H9 (cell line): ENCODE measurements at regions not wholly inside any gene's neighbourhood (a gene's known extent, or its start where the extent isn't known, plus 50 kb on each side); places are given as distances from the start of the nearest gene placed in this dataset.

Source experiments
- DNase-seq: peaks from one replicate; pipeline ENCODE4 v3.0.0-alpha.2; 2017
- H2AFZ ChIP-seq: one replicate; pipeline ENCODE4 v1.6.1; 2013; ENCODE audit warnings: mild to moderate bottlenecking, low read length, control low read depth, moderate library complexity
- H2AK5ac ChIP-seq: 2 replicates; pipeline ENCODE4 v1.6.1; 2013; ENCODE audit warnings: low read length, control low read depth, mixed read lengths; ENCODE audit not compliant: insufficient read length
- H2BK120ac ChIP-seq: one replicate; pipeline ENCODE4 v1.6.1; 2013; ENCODE audit warnings: low read depth, mild to moderate bottlenecking, low read length, control low read depth, inconsistent platforms; ENCODE audit not compliant: poor library complexity, severe bottlenecking
- H2BK12ac ChIP-seq: 2 replicates; pipeline ENCODE4 v1.6.1; 2013; ENCODE audit warnings: low read length, control low read depth, mixed read lengths, low read depth; ENCODE audit not compliant: insufficient read length
- H2BK15ac ChIP-seq: 2 replicates; pipeline ENCODE4 v1.6.1; 2013; ENCODE audit warnings: low read depth, low read length, control low read depth
- H2BK20ac ChIP-seq: one replicate; pipeline ENCODE4 v1.6.1; 2013; ENCODE audit warnings: low read depth, mild to moderate bottlenecking, low read length, control low read depth, inconsistent platforms; ENCODE audit not compliant: poor library complexity, severe bottlenecking
- H2BK5ac ChIP-seq: 2 replicates; pipeline ENCODE4 v1.6.1; 2013; ENCODE audit warnings: low read length, control low read depth, mixed read lengths; ENCODE audit not compliant: insufficient read length
- H3K14ac ChIP-seq: 2 replicates; pipeline ENCODE4 v1.6.1; 2013; ENCODE audit warnings: low read length, control low read depth; ENCODE audit not compliant: insufficient read depth
- H3K18ac ChIP-seq: 2 replicates; pipeline ENCODE4 v1.6.1; 2013; ENCODE audit warnings: low read depth, mild to moderate bottlenecking, mixed read lengths, low read length, control low read depth; ENCODE audit not compliant: insufficient read length
- H3K23ac ChIP-seq: 2 replicates; pipeline ENCODE4 v1.6.1; 2013; ENCODE audit warnings: low read length, control low read depth, mixed read lengths, low read depth; ENCODE audit not compliant: insufficient read length
- H3K23me2 ChIP-seq: 2 replicates; pipeline ENCODE4 v1.6.1; 2013; ENCODE audit warnings: low read depth, mild to moderate bottlenecking, mixed read lengths, low read length, control low read depth; ENCODE audit not compliant: insufficient read length, poor library complexity, severe bottlenecking
- H3K27ac ChIP-seq: 2 replicates; pipeline ENCODE4 v1.5.1; 2013; ENCODE audit warnings: low read length, control low read depth, mixed read lengths, low read depth; ENCODE audit not compliant: insufficient read length
- H3K27me3 ChIP-seq: 2 replicates; pipeline ENCODE4 v1.6.1; 2013; ENCODE audit warnings: low read length, control low read depth, inconsistent platforms; ENCODE audit not compliant: insufficient read depth
- H3K4ac ChIP-seq: 2 replicates; pipeline ENCODE4 v1.6.1; 2013; ENCODE audit warnings: low read depth, mild to moderate bottlenecking, control low read depth, inconsistent platforms, low read length, moderate library complexity
- H3K4me1 ChIP-seq: 2 replicates; pipeline ENCODE4 v1.6.1; 2013; ENCODE audit warnings: low read length, control low read depth, inconsistent platforms; ENCODE audit not compliant: insufficient read depth
- H3K4me2 ChIP-seq: 2 replicates; pipeline ENCODE4 v1.6.1; 2013; ENCODE audit warnings: low read length, control low read depth, mixed read lengths; ENCODE audit not compliant: insufficient read length, insufficient read depth
- H3K56ac ChIP-seq: 2 replicates; pipeline ENCODE4 v1.6.1; 2013; ENCODE audit warnings: low read depth, mild to moderate bottlenecking, mixed read lengths, low read length, control low read depth; ENCODE audit not compliant: insufficient read length
- H3K79me1 ChIP-seq: 2 replicates; pipeline ENCODE4 v1.6.1; 2013; ENCODE audit warnings: low read depth, mild to moderate bottlenecking, moderate library complexity, low read length, control low read depth, inconsistent platforms; ENCODE audit not compliant: insufficient read depth, poor library complexity, severe bottlenecking
- H3K79me2 ChIP-seq: 2 replicates; pipeline ENCODE4 v1.6.1; 2013; ENCODE audit warnings: low read length, control low read depth, inconsistent platforms; ENCODE audit not compliant: insufficient read depth
- H3K9ac ChIP-seq: 2 replicates; pipeline ENCODE4 v1.6.1; 2013; ENCODE audit warnings: low read length, control low read depth, mixed read lengths; ENCODE audit not compliant: insufficient read length; ENCODE audit errors: extremely low read depth
- H3K9me3 ChIP-seq: one replicate; pipeline ENCODE4 v1.6.1; 2013; ENCODE audit warnings: low read depth, low read length, inconsistent platforms; ENCODE audit not compliant: control insufficient read depth
- H3T11ph ChIP-seq: one replicate; pipeline ENCODE4 v1.6.1; 2013; ENCODE audit warnings: mild to moderate bottlenecking, low read length, control low read depth, inconsistent platforms
- H4K20me1 ChIP-seq: one replicate; pipeline ENCODE4 v1.6.1; 2013; ENCODE audit not compliant: control insufficient read depth, insufficient read length, insufficient read depth
- H4K5ac ChIP-seq: 2 replicates; pipeline ENCODE4 v1.6.1; 2013; ENCODE audit warnings: low read depth, mild to moderate bottlenecking, mixed read lengths, low read length, control low read depth; ENCODE audit not compliant: insufficient read length
- H4K8ac ChIP-seq: replicated peaks from 2 replicates; pipeline ENCODE4 v1.6.1; 2013; ENCODE audit warnings: low read length, control low read depth, mixed read lengths, low read depth; ENCODE audit not compliant: insufficient read length
- H4K91ac ChIP-seq: 2 replicates; pipeline ENCODE4 v1.6.1; 2013; ENCODE audit warnings: low read depth, mild to moderate bottlenecking, moderate library complexity, mixed read lengths, low read length, control low read depth; ENCODE audit not compliant: insufficient read length
- H3K27ac Mint-ChIP-seq, 3 experiments: 2 replicates in 2 of 3; 3 replicates in 1 of 3; pipeline ENCODE4 v1.8.0; 2020 to 2021; ENCODE audit warnings: mixed read lengths in 3 of 3, mild to moderate bottlenecking in 1 of 3, moderate library complexity in 1 of 3
- H3K27me3 Mint-ChIP-seq: 2 replicates; pipeline ENCODE4 v1.8.0; 2021; ENCODE audit warnings: low read depth, mild to moderate bottlenecking, moderate library complexity, mixed read lengths
- H3K36me3 Mint-ChIP-seq, 3 experiments: 2 replicates in 2 of 3; 3 replicates in 1 of 3; pipeline ENCODE4 v1.8.0; 2020 to 2021; ENCODE audit warnings: low read depth in 3 of 3, mixed read lengths in 3 of 3; ENCODE audit not compliant: insufficient read depth in 1 of 3
- H3K4me1 Mint-ChIP-seq, 2 experiments: 2 replicates each; pipeline ENCODE4 v1.8.0; 2020; ENCODE audit warnings: mixed read lengths in 2 of 2
- H3K4me3 Mint-ChIP-seq, 2 experiments: 2 replicates in 1 of 2; 3 replicates in 1 of 2; pipeline ENCODE4 v1.8.0; 2020 to 2021; ENCODE audit warnings: mild to moderate bottlenecking in 2 of 2, mixed read lengths in 2 of 2, moderate library complexity in 1 of 2
- H3K9me3 Mint-ChIP-seq, 2 experiments: 2 replicates in 1 of 2; 3 replicates in 1 of 2; pipeline ENCODE4 v1.8.0; 2020; ENCODE audit warnings: mild to moderate bottlenecking in 2 of 2, mixed read lengths in 2 of 2, moderate library complexity in 1 of 2
- CTCF ChIP-seq: fragments of 200-600 bp; sonication (generic); conservative IDR thresholded peaks from 3 replicates; pipeline ENCODE4 v1.8.0; 2021; ENCODE audit warnings: antibody characterized with exemption, mild to moderate bottlenecking
- WGBS: extraction: QIAGEN DNeasy Blood & Tissue Kit; methylation state at CpG from one replicate; pipeline ENCODE4 v1.1.7; 2013; ENCODE audit warnings: missing lambda C conversion rate, low lambda C conversion rate, mixed read lengths; ENCODE audit not compliant: insufficient read length; ENCODE audit errors: extremely low coverage; 5-methylcytosine and 5-hydroxymethylcytosine counted together

- H3K4me3 Mint-ChIP-seq, result no peak overlapping the region
Observed at GRCh38 chr10:8242295-8242872, 187.9 kb downstream of the GATA3 start.

More at GRCh38 chr10:8242295-8242872, 187.9 kb downstream of the GATA3 start:
- no peak overlapping the region for H2BK20ac ChIP-seq
- H3K23ac ChIP-seq, result no peak overlapping the region
- peaks cover 4% of the 10 kb centered on the region for H3K27me3 Mint-ChIP-seq
- H2AFZ ChIP-seq, result no peak overlapping the region
- no peak for DNase-seq
- no peak overlapping the region for H4K91ac ChIP-seq
- no peak overlapping the region for H3K14ac ChIP-seq
- TF ChIP-seq CTCF, result no peak
- no peaks in the 10 kb centered on the region for H3K9me3 ChIP-seq
- H4K20me1 ChIP-seq, result no peaks in the 10 kb centered on the region
- no peaks in the 10 kb centered on the region for H3K27me3 ChIP-seq
- no peak overlapping the region for H3K27ac Mint-ChIP-seq
- no peak overlapping the region for H3K18ac ChIP-seq
- H3K9ac ChIP-seq, result no peak overlapping the region
- H2BK5ac ChIP-seq, result no peak overlapping the region
- H3K27ac ChIP-seq, result no peak overlapping the region
- no peak overlapping the region for H2AK5ac ChIP-seq
- H2BK120ac ChIP-seq, result no peak overlapping the region
- H3K4me2 ChIP-seq, result no peak overlapping the region
- H3K79me1 ChIP-seq, result no peaks in the 10 kb centered on the region
- H3K4me1 Mint-ChIP-seq, result 0 out of 4 replicates have a peak, but pooled peaks cover 0 to 2% of the 10 kb centered on the region in 2 experiments
- no peak overlapping the region for H3K4ac ChIP-seq
- no peak overlapping the region for H2BK15ac ChIP-seq
- H2BK12ac ChIP-seq, result no peak overlapping the region
- H3K56ac ChIP-seq, result no peak overlapping the region
- H3K79me2 ChIP-seq, result no peaks in the 10 kb centered on the region
- WGBS, result no CpG with 5 or more reads among the region's 8 CpGs
- no peak overlapping the region for H3T11ph ChIP-seq
- no peaks in the 10 kb centered on the region for H3K23me2 ChIP-seq
- no peaks in the 10 kb centered on the region for H3K4me1 ChIP-seq
- H4K8ac ChIP-seq, result no peak overlapping the region
- H3K9me3 Mint-ChIP-seq, result peaks cover 4 to 7% of the 10 kb centered on the region in 2 experiments; a peak in 4 of 5 replicates
- no peak overlapping the region for H4K5ac ChIP-seq
- no peaks in the 10 kb centered on the region; a peak in 1 of 7 replicates for H3K36me3 Mint-ChIP-seq
